Epithelial cell of proximal tubule (primary cell): ENCODE measurements at regions not wholly inside any gene's neighbourhood (a gene's known extent, or its start where the extent isn't known, plus 50 kb on each side); places are given as distances from the start of the nearest gene placed in this dataset.

Experiments
- DNase-seq: peaks from one replicate; pipeline ENCODE4 v3.0.0-alpha.2; 2011; ENCODE audit warnings: low read depth
- H3K4me3 ChIP-seq: 2 replicates; pipeline ENCODE4 v1.5.1; 2011; ENCODE audit warnings: low read depth, mild to moderate bottlenecking, low read length
- TF ChIP-seq, protein P1 (sequence below): conservative IDR thresholded peaks from 2 replicates; pipeline ENCODE4 v1.5.1; 2012; ENCODE audit warnings: low read depth, mild to moderate bottlenecking, low read length

DNA sequence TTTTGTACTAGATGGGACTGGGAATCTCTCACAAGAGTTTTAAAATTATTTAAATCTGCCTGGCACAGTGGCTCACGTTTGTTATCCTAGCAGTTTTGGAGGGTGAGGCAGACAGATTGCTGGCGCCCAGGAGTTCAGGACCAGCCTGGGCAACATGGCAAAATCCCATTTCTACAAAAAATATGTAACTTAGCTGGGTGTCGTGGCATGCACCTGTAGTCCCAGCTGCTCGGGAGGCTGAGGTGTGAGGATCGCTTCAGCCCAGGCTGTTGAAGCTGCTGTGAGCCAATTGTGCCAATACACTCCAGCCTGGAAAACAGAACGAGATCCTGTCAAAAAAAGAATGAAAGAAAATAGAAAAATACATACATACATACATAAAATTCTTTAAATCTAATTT is 685.7 kb upstream of the PIK3C3 start:
- DNase-seq: no peak
- no peak overlapping the region for H3K4me3 ChIP-seq
- TF ChIP-seq, protein P1, sequence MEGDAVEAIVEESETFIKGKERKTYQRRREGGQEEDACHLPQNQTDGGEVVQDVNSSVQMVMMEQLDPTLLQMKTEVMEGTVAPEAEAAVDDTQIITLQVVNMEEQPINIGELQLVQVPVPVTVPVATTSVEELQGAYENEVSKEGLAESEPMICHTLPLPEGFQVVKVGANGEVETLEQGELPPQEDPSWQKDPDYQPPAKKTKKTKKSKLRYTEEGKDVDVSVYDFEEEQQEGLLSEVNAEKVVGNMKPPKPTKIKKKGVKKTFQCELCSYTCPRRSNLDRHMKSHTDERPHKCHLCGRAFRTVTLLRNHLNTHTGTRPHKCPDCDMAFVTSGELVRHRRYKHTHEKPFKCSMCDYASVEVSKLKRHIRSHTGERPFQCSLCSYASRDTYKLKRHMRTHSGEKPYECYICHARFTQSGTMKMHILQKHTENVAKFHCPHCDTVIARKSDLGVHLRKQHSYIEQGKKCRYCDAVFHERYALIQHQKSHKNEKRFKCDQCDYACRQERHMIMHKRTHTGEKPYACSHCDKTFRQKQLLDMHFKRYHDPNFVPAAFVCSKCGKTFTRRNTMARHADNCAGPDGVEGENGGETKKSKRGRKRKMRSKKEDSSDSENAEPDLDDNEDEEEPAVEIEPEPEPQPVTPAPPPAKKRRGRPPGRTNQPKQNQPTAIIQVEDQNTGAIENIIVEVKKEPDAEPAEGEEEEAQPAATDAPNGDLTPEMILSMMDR: no peak

DNA sequence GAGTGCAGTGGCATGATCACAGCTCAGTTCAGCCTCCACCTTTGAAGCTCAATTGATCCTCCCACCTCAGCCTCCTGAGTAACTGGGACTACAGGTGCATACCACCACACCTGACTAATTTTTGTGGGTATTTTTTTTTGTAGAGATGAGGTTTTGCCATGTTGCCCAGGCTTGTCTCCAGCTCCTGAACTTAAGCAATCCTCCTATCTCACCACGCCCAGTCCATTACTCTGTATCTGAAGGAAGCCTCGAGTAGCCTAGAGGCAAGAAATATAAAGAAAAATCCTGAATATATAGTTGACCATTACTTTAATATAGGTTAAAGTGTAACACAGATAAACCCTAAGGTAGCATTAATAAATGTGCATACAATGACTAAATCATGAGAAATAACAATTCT is 686.8 kb upstream of the PIK3C3 start:
- TF ChIP-seq, protein P1: no peak
- no peak overlapping the region for H3K4me3 ChIP-seq
- DNase-seq: no peak

DNA sequence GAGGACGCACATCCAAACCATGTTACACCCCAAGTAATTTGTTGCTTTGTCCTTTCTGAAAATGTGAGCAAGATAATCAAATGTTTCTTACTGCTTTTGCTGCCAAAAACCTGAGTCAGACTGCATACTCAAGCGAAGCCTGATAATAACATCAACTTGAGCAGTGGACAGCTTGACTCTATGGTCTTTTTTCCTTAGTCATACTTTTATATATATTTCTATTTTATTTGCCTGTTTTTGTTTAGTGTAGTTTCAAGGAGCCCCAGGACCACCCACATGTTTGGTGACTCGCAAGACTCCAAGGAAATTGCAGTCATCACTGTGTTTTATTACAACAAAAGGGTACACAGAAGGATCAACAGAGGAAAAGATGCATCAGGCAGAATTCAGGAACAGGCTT is 688.4 kb upstream of the PIK3C3 start:
- DNase-seq: no peak
- TF ChIP-seq, protein P1: no peak
- no peak overlapping the region for H3K4me3 ChIP-seq

DNA sequence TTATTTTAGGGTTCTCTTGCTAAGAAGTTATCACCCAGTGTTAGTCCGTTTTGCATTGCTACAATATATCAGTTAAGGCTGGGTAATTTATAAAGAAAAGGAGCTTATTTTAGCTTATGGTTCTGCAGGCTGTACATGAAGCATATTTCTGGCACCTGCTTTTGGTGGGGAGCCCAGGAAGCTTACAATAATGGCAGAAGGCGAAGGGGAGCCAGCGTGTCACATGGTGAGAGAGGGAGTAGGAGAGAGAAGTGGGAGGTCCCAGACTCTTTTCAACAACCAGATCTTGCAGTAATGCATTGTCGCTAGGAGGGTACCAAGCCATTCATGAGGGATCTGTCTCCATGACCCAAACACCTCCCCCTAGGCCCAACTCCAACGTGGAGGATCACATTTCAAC is 688.8 kb upstream of the PIK3C3 start:
- no peak overlapping the region for H3K4me3 ChIP-seq
- DNase-seq: no peak
- TF ChIP-seq, protein P1: no peak

DNA sequence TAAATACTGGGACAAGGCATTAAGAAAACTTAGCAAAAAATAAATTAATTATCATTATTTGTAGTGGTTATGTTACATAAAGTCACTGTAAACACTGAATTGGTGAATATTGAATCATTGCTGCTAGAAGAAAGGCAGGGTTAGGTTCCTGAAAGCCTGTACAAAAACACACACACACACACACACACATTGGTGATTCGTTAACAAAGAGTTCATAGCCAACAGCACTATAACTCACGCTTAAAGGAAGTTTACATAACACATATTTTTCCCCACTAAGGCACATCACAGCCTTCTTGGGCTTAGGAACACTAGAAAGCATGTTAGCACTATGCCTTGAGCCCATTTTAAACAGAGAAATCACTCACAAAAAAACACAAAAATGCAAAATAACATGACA is 690.0 kb upstream of the PIK3C3 start:
- DNase-seq: no peak
- no peak overlapping the region for H3K4me3 ChIP-seq
- TF ChIP-seq, protein P1: no peak

DNA sequence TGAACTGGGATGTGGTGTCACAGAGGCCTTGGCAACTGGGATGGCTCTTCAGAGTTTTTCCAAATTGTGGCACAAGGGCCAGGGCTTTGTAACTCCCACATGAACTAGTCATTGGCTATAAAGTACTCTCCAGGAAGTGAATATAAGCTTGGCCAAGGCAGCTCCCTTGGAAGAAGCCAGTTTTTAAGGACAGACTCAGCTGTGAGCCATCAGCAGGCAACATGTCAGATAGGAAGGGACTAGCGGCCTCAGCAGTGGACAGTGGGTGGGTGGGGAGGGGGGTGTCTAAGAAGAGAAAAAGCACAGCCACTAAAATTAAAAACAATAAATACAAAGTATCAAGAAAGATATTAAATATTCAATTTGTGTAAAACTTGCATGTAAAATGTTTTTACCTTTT is 691.1 kb upstream of the PIK3C3 start:
- no peak overlapping the region for H3K4me3 ChIP-seq
- TF ChIP-seq, protein P1: no peak
- no peak for DNase-seq

DNA sequence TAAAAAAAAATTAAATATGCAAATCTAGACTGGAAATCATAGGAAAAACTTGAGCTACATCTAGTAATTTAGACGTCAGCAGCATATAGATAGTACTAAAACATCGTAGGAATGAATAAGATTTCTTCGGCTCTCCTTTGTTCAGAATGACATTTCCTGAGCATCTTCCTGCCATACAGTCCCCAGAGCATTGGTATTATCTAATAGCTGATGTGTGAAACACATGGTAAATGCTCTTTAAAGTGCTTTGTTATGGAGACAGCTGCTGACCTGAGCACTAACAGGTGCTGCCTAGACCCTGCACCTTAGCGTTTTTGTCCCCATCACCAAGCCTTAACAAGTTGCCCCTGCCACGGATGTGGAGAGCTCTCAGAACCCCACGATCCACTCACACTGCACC is 692.3 kb upstream of the PIK3C3 start:
- no peak overlapping the region for H3K4me3 ChIP-seq
- TF ChIP-seq, protein P1: no peak
- no peak for DNase-seq
